Esophagus squamous epithelium (tissue), 5 donors: ENCODE measurements at regions not wholly inside any gene's neighbourhood (a gene's known extent, or its start where the extent isn't known, plus 50 kb on each side); places are given as distances from the start of the nearest gene placed in this dataset.

Experiments used
- DNase-seq: peaks from one replicate; lab custom pipeline; 2025; lab: John Stamatoyannopoulos, UW
- H3K27ac ChIP-seq, 4 donors: fragments of 200-600 bp; sonication (generic); one replicate each; pipeline ENCODE4 v1.5.1; 2016 to 2019; ENCODE audit warnings: mild to moderate bottlenecking in 1 of 4
- H3K27me3 ChIP-seq, 4 donors: fragments of 200-600 bp; sonication (generic); 1 replicate in 3 of 4; 2 replicates in 1 of 4; pipeline versions ENCODE4 v1.5.1 to v1.6.0; 2017 to 2021; ENCODE audit warnings: antibody characterized with exemption in 1 of 4
- H3K36me3 ChIP-seq, 3 donors: fragments of 200-600 bp; sonication (generic); one replicate each; pipeline ENCODE4 v1.5.1; 2016 to 2019
- H3K4me1 ChIP-seq, 3 donors: fragments of 200-600 bp; sonication (generic); one replicate each; pipeline ENCODE4 v1.5.1; 2017 to 2019
- H3K4me3 ChIP-seq, 4 donors: fragments of 200-600 bp; sonication (generic); 1 replicate in 3 of 4; 2 replicates in 1 of 4; pipeline ENCODE4 v1.5.1; 2016 to 2019; ENCODE audit warnings: mild to moderate bottlenecking in 2 of 4, moderate library complexity in 1 of 4
- H3K9me3 ChIP-seq, 3 donors: fragments of 200-600 bp; sonication (generic); one replicate each; pipeline ENCODE4 v1.5.1; 2016 to 2019
- CTCF ChIP-seq, 6 experiments: fragments of 450-650 bp in 4 of 6; fragments of 200-600 bp in 2 of 6; sonication (generic) in 2 of 6; IDR thresholded peaks; one replicate each; pipeline ENCODE4 v1.5.1; 2016 to 2019; ENCODE audit warnings: antibody characterized with exemption in 6 of 6, mild to moderate bottlenecking in 4 of 6, moderate library complexity in 4 of 6
- POLR2A ChIP-seq, 4 donors: fragments of 450-650 bp; IDR thresholded peaks; one replicate each; pipeline ENCODE4 v1.6.1; 2017; ENCODE audit warnings: antibody characterized with exemption in 4 of 4, mild to moderate bottlenecking in 4 of 4, moderate library complexity in 3 of 4
- WGBS, 2 donors: methylation state at CpG; one replicate each; pipeline ENCODE4 v1.1.5; 2018; 5-methylcytosine and 5-hydroxymethylcytosine counted together
- intact Hi-C: fragments of 100-400 bp; cut with DNase I; formaldehyde crosslinking; loops from one replicate; pipeline ENCODE4 v1.15.0; 2022
- donor health status: DM: yes; HTN: yes; CAD: no.

- Histone ChIP-seq H3K27ac (no peak overlapping the region), H3K9me3 (no peaks in the 10 kb centered on the region), H3K4me1 (no peaks in the 10 kb centered on the region), H3K36me3 (no peaks in the 10 kb centered on the region), H3K4me3 (no peak overlapping the region), H3K27me3 (no peaks in the 10 kb centered on the region)
- no peak for DNase-seq
- TF ChIP-seq POLR2A (IDR thresholded peaks at IDR 0.05) (no peak), CTCF (IDR thresholded peaks at IDR 0.05) (no peak)
- intact Hi-C loops: no loop called here
Measured at GRCh38 chr14:29075761-29076160, 309.2 kb downstream of the FOXG1 start.

- Histone ChIP-seq H3K9me3 (no peaks in the 10 kb centered on the region), H3K27me3 (no peaks in the 10 kb centered on the region), H3K27ac (no peak overlapping the region), H3K4me3 (no peak overlapping the region), H3K4me1 (no peaks in the 10 kb centered on the region), H3K36me3 (no peaks in the 10 kb centered on the region)
- intact Hi-C loops: no loop called here
- no peak for DNase-seq
- WGBS, 2 donors: 74 to 80% methylated on average over 2 of the region's 2 CpGs
- no peak for TF ChIP-seq POLR2A (IDR thresholded peaks at IDR 0.05)
- no peak for TF ChIP-seq CTCF (IDR thresholded peaks at IDR 0.05)
Measured at GRCh38 chr14:29077916-29078315, 311.3 kb downstream of the FOXG1 start.

GRCh38 chr14:29078810-29079522, 312.4 kb downstream of the FOXG1 start:
- Histone ChIP-seq H3K4me1 (no peaks in the 10 kb centered on the region), H3K36me3 (no peaks in the 10 kb centered on the region), H3K4me3 (no peak overlapping the region), H3K27ac (no peak overlapping the region), H3K27me3 (no peaks in the 10 kb centered on the region), H3K9me3 (no peaks in the 10 kb centered on the region)
- no peak for TF ChIP-seq POLR2A (IDR thresholded peaks at IDR 0.05)
- TF ChIP-seq CTCF (IDR thresholded peaks at IDR 0.05): no peak
- WGBS, 2 donors: 80 to 88% methylated on average over 3 of the region's 3 CpGs
- DNase-seq: no peak
- intact Hi-C loops: no loop called here

DNA sequence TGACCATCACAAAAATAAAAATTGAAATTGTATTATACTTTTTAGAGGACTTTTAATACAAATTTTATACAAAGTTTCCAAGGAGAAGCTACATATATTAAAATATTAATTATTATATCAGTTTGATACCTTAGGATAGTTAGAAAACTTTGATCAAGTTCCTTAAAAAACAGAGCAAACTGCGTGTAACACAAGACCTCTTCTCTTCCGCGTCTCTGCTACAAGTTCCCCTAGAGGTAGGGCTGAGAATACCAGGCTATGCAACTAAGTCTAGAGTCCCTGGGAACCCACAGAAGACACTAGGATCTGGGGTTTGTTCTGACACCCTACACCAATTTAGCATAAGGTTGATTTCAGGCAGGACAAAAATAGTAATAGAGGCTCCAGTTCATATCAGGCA, 319.0 kb downstream of the FOXG1 start:
- Histone ChIP-seq H3K4me3 (no peak overlapping the region), H3K27ac (no peak overlapping the region)
- 13 to 30% methylated on average over 3 of the region's 3 CpGs for WGBS, 2 donors

DNA sequence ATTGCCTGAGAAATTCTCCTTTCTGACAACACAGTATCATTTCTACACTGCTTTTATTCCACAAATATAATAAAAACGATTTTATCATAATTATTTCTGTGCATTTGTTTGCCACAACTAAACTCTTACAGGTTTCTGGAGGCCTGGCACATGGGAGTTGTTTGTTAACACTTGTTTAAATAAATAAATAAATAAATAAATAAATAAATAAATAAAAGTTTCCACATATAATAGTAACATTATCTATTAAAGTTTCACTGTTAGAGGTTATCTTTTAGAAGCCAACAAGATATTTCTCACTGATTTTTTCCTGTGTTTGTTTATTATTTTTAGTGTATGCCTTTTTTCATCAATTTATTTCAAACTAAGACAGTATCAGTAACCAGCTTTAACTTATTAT, 323.3 kb downstream of the FOXG1 start:
- no peak for DNase-seq
- WGBS, 2 donors: 8 to 21% methylated on average over 1 of the region's 1 CpG
- Histone ChIP-seq H3K27ac (no peak overlapping the region), H3K9me3 (no peaks in the 10 kb centered on the region), H3K4me1 (no peaks in the 10 kb centered on the region), H3K27me3 (no peaks in the 10 kb centered on the region), H3K4me3 (no peak overlapping the region), H3K36me3 (no peaks in the 10 kb centered on the region)
- TF ChIP-seq CTCF (IDR thresholded peaks at IDR 0.05) (no peak), POLR2A (IDR thresholded peaks at IDR 0.05) (no peak)
- intact Hi-C loops: no loop called here

More for the DNA sequence above, 319.0 kb downstream of the FOXG1 start:
- TF ChIP-seq CTCF (IDR thresholded peaks at IDR 0.05) (no peak), POLR2A (IDR thresholded peaks at IDR 0.05) (no peak)
- intact Hi-C loops: no loop called here
- no peak for DNase-seq
- no peaks in the 10 kb centered on the region for H3K9me3 ChIP-seq
- no peaks in the 10 kb centered on the region for H3K4me1 ChIP-seq
- H3K27me3 ChIP-seq: no peaks in the 10 kb centered on the region
- H3K36me3 ChIP-seq: no peaks in the 10 kb centered on the region
